Retinal pigment epithelial cell (primary cell): ENCODE measurements at regions not wholly inside any gene's neighbourhood (a gene's known extent, or its start where the extent isn't known, plus 50 kb on each side); places are given as distances from the start of the nearest gene placed in this dataset.

Source experiments
- DNase-seq: peaks from one replicate; pipeline ENCODE4 v3.0.0-alpha.2; 2010; ENCODE audit warnings: low read depth
- H3K4me3 ChIP-seq: 2 replicates; pipeline ENCODE4 v1.5.1; 2011; ENCODE audit warnings: mild to moderate bottlenecking, low read length, control low read depth, moderate library complexity
- CTCF ChIP-seq: conservative IDR thresholded peaks from 2 replicates; pipeline ENCODE4 v1.5.1; 2011; ENCODE audit warnings: low read depth, low read length, control low read depth, inconsistent platforms

- no peak overlapping the region for H3K4me3 ChIP-seq
- DNase-seq, result no peak
- no peak for TF ChIP-seq CTCF
Measured at GRCh38 chr3:124425972-124426371, 304.3 kb upstream of the UMPS start.

DNA sequence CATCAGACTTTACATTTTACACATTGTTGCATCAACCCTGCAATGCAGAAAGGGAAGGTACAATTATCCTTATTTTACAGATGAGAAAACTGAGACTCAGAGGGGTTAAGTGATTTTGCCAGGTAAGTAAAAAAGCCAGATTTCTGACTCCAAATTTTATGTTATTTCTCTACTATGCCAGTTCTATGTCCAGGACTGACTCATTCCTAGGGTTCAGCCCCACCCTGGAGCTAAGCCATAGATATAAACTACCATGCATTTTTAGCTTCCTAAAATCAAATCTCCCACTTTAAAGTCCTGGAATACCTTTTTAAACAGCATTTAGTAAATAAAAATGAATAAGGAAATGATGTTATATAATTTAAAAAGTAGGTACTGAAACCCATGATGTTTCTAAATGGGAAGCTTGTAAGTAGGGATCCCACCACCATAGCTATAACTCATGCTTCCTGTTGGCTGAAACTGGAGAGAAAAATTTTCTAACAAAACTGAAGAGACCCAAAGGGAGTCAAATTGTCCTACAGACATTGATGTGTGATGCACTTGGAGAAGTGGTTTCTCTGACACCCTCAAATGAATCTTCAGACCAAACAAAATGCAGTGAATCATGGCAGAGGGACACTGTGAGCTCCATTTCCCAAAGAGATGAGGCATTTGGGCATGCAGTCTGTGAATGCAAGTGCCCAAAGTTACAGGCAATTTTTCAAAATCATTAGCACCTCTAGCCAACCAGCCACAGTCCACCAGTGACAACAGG lies 301.7 kb upstream of the UMPS start:
- DNase-seq, result no peak
- TF ChIP-seq CTCF, result no peak
- H3K4me3 ChIP-seq, result no peak overlapping the region

GRCh38 chr3:124429129-124429815 lies 301.0 kb upstream of the UMPS start:
- DNase-seq, result peak; percentile 65
- H3K4me3 ChIP-seq, result no peak overlapping the region
- TF ChIP-seq CTCF, result no peak

- no peak for DNase-seq
- no peak for TF ChIP-seq CTCF
- H3K4me3 ChIP-seq, result no peak overlapping the region
Measured at GRCh38 chr3:124431331-124431994, 298.8 kb upstream of the UMPS start.

DNA sequence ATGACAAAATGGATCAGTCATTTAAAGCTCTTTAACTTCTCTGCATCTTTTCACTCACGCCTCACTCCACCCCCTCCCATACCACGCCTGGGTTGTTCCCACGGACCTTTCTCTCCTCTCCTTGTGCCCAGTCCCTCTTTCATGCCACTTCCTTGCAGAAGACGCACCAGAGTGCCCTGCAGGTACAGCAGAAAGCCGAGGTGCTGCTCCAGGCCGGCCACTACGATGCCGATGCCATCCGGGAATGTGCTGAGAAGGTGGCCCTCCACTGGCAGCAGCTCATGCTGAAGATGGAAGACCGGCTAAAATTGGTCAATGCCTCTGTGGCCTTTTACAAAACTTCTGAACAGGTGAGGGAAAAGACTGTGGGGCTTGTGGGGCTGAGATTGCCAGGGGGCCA lies 296.1 kb upstream of the UMPS start:
- no peak for DNase-seq
- no peak overlapping the region for H3K4me3 ChIP-seq
- no peak for TF ChIP-seq CTCF

DNA sequence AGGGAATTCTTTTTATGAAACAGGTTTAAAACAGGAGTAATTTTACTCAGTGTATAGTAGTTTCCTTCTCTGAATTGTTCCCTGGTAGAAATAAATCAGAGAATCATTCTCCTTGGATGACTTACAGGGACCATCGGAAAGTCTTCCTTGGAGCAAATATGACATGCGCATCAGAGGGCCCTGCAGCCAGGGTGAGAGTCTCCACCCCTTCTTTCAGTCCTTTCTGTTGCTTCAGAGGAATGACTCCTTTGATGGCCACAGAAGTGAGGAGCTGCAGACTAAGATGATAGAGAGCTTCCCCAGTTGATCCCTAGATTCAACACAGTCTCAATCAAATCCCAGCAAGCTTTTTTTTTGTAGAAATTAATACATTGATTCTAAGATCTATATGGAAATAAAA lies 294.8 kb upstream of the UMPS start:
- DNase-seq, result no peak
- no peak overlapping the region for H3K4me3 ChIP-seq
- TF ChIP-seq CTCF, result no peak

- TF ChIP-seq CTCF, result no peak
- H3K4me3 ChIP-seq, result no peak overlapping the region
- DNase-seq, result no peak
Measured at GRCh38 chr3:124438813-124439212, 291.4 kb upstream of the UMPS start.
